Stimulated activated CD8-positive, alpha-beta memory T cell treated with anti-CD3 and anti-CD28 coated beads, Interleukin-7, amount 100 ng/mL, for 48 hours (primary cell): ENCODE measurements at regions not wholly inside any gene's neighbourhood (a gene's known extent, or its start where the extent isn't known, plus 50 kb on each side); places are given as distances from the start of the nearest gene placed in this dataset.

Experiments
- DNase-seq, 2 donors: peaks; one replicate each; pipeline ENCODE4 v3.0.0-alpha.2; 2020; ENCODE audit warnings: low read depth in 1 of 2; ENCODE audit errors: extremely low read depth in 1 of 2

GRCh38 chr14:87187786-87188185 is 805.2 kb downstream of the GALC start:
- no peak for DNase-seq

GRCh38 chr14:87186737-87187136 is 806.2 kb downstream of the GALC start:
- no peak for DNase-seq

- DNase-seq = no peak
Measured at GRCh38 chr14:87185961-87186560, 806.9 kb downstream of the GALC start.

- no peak for DNase-seq
Measured at GRCh38 chr14:87184180-87184579, 808.8 kb downstream of the GALC start.

GRCh38 chr14:87181288-87181687 is 811.7 kb downstream of the GALC start:
- no peak for DNase-seq

- DNase-seq = no peak
Measured at GRCh38 chr14:87179936-87180335, 813.0 kb downstream of the GALC start.

GRCh38 chr14:87178277-87178676 is 814.7 kb downstream of the GALC start:
- no peak for DNase-seq

GRCh38 chr14:87175175-87175574 is 817.8 kb downstream of the GALC start:
- DNase-seq = no peak

GRCh38 chr14:87171141-87171540 is 821.8 kb downstream of the GALC start:
- DNase-seq = no peak

GRCh38 chr14:87170179-87170578 is 822.8 kb downstream of the GALC start:
- DNase-seq = no peak

GRCh38 chr14:87169362-87169761 is 823.6 kb downstream of the GALC start:
- no peak for DNase-seq

- no peak for DNase-seq
Measured at GRCh38 chr14:87161502-87161901, 831.5 kb downstream of the GALC start.

- DNase-seq = no peak
Measured at GRCh38 chr14:87160989-87161388, 832.0 kb downstream of the GALC start.

GRCh38 chr14:87158283-87158682 is 834.7 kb downstream of the GALC start:
- no peak for DNase-seq

- no peak for DNase-seq
Measured at GRCh38 chr14:87156878-87157277, 836.1 kb downstream of the GALC start.

- DNase-seq = no peak
Measured at GRCh38 chr14:87155856-87156488, 837.0 kb downstream of the GALC start.

GRCh38 chr14:87153901-87154300 is 839.1 kb downstream of the GALC start:
- no peak for DNase-seq

- no peak for DNase-seq
Measured at GRCh38 chr14:87153391-87153790, 839.6 kb downstream of the GALC start.

GRCh38 chr14:87152693-87153092 is 840.3 kb downstream of the GALC start:
- DNase-seq = no peak

GRCh38 chr14:87149583-87150354 is 843.2 kb downstream of the GALC start:
- no peak for DNase-seq

GRCh38 chr14:87148655-87149054 is 844.3 kb downstream of the GALC start:
- no peak for DNase-seq

GRCh38 chr14:87142551-87143211 is 850.3 kb downstream of the GALC start:
- DNase-seq = no peak
